Superior temporal gyrus (tissue), 1 donor: ENCODE measurements at regions not wholly inside any gene's neighbourhood (a gene's known extent, or its start where the extent isn't known, plus 50 kb on each side); places are given as distances from the start of the nearest gene placed in this dataset.
A peak's percentile ranks its signal among the peaks of the same experiment; 100 is the strongest.
"Not testable (repeated sequence)": the region's sequence is repeated elsewhere in the genome, so short reads cannot be mapped to it uniquely, and the experiment has no call there.

Source experiments
- DNase-seq: peaks from one replicate; pipeline ENCODE4 v3.0.0-alpha.2; 2016; ENCODE audit errors: extremely low spot score

DNA sequence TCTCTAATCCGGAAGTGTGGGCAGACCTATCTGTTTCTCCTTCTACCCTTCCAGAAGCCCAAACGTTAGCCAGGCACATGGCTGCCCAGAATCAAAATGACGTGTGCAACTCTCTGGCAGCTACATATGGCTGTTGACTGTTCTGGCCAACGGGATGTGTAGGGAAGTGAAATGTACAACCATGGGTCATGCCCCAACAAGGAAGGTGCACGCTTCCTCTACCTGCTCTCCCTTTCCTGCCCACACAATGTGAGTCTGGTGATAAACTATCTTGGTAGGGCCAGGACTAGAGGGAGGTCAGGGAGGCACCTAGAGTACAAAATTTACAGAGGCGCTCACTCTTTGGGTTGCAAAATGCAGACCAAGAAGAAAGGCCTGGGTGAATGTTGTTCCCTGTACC is 495.9 kb upstream of the PROK2 start:
- DNase-seq = no peak

DNA sequence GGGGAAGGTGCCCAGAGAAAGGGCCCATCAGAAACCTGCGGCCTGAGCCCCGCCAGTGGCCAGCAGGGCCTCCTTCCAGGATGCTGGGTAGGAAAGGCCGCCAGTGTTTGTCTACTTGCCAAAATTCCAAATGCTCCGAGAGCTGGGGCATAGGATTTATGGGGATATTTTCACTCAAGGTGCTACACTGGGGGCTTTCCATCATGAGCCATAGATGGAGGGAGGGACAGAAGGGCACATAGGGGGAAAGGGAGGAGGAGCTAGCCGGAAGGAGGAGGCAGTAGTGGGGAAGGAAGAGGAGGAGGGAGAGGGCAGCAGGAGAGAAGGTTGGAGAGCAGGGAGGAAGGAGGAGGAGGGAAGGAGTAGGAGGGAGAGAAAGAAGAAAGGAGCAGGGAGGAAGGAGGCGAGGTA is 494.7 kb upstream of the PROK2 start:
- no peak for DNase-seq

DNA sequence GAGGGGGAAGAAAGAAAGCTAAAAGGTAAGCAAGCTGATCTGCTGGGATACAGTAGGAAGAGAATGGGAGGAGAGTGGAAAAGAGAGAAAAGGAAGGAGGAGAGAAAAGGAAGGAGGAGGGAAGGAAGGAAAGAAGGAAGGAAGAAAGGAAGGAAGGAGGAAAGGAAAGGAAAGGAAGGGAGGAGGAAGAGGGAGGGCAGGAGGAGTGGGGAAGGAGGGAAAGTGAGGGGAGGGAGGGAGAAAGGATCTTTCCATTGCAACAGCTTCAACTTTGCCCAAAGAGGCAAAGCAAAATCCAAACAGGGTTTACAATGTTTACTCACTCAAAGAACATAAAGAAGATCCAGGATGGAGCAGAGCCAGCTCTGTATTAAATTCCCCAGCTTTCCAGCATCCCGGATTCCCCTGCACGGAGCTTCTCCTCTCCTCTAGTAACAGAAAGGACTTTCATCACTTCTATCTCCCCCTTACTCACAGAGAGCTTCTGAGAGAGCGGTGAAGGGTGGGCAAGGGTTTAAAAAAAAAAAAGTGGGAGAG is 494.2 kb upstream of the PROK2 start:
- DNase-seq = peak; percentile 15

DNA sequence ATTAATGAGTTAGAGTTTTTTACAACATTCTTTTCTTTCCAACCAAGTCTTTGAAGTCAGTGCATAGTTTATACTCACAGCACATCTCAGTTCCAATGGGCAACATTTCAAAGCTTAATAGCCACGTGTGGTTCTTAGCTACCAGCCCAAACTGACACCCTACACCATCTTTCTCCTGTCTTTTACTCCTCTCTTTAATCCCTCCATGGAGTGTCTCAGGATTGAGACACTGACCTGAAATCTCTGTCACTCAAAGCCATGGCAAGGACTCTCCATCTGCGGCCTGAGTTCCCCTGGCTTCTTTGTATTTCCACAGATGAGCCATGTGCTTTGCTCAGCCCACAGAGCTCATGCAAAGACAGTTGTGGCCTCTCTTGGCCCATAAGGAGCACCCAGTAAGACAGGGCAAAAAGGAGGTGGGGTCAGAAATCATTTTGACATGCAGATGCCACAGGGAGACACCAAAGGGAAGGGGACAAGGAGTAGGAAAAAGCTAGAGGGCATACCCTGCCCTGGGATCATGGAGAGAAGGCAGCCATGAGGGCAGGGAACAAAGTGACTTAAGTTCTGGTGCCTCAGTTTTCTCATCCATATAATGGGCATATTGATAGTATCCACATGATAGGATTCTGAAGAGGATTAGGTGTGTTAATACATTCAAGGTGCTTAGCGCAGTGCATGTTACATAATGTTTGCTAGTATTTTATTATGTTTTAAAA is 493.6 kb upstream of the PROK2 start:
- DNase-seq = no peak

DNA sequence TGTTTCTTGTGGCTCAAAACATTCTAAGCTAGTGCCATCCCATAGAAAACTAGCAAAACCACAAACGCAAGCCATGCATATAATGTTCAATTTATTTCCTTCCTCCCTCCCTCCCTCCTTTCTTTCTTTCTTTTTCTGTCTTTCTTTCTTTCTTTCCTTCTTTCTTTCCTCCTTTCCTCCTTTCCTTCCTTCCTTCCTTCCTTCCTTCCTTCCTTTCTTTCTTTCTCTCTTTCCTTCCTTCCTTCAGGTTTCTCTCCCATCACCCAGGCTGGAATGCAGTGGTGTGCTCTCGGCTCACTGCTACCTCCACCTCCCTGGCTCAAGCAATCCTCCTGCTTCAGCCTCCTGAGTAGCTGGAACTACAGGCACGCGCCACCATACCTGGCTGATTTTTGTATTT is 492.8 kb upstream of the PROK2 start:
- DNase-seq = no peak

DNA sequence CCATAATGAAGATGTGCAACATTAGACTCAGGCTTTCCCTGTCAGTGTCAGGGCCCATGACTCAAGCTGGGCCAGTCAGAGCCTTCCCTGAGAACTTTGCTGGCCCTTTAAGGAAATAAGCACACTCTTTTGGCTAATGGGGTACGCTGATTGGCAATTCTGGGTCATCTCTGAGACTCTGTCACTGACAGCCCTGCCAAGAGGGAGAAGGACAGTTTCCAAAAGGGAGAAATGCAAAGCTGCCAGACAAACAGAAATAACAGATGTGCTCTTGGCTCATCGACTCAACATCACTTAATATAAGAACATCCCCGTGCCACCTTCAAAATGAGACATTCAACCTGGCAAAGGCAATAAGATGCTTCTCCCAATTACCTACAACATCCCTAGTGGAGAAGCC is 491.9 kb upstream of the PROK2 start:
- DNase-seq = no peak

DNA sequence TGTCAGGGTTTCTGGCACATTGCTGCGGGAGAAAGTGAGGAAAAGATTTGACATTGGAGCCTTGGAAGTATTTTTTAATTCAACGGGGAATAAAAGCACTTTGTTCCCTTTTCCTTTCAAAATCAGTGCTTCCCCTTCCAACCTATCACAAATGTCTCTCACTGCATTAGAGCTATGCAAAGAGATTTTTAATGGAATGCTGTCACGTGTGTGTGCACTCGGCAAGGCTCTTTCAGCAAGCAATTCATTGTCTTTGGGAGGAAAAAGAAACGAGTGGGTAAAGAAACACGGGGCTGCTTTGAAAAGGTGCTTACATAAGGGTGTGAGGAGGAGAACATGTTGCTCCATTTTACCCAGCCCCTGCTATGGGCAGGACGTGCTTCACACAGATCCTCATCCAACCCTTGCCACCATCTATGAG is 490.4 kb upstream of the PROK2 start:
- peak; percentile 89 for DNase-seq

DNA sequence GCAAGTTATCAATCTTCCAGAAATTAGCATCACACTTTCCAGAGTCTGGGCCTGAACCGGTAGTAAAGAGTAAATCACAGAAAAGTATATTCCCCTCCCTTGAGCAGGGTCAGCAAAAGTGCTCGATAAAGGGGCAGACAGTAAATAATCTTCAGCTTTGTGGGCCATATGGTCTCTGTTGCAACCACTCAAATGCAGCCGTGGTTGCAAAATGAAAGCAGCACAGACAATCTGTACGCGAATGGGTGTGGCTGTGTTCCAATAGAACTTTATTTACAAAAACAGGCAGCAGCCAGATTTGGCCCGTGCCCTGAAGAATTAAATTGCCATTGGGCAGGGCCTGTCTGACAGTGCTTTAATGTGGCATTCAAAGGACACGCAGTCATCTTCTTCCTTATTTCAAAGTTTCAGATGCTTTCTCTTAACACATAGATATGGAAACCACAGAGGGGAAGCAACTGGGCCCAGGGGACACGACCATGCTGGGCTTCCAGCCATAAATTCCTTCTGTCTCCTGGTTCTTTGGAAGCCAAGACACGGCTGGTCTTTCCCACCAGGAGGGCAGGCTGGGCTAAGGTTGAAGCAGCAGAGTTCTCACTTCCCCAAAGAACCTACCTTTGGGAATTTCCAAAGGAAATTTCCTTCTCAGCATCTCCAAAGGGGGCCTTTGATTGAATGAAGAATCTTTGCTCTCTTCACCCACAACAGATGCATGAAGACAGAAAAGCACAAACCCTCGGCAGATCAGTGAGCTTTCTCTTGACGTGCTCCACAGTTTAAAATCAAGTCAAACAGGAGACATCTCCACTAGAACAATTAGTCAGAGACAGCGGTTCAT is 489.8 kb upstream of the PROK2 start:
- DNase-seq = peak; percentile 76

DNA sequence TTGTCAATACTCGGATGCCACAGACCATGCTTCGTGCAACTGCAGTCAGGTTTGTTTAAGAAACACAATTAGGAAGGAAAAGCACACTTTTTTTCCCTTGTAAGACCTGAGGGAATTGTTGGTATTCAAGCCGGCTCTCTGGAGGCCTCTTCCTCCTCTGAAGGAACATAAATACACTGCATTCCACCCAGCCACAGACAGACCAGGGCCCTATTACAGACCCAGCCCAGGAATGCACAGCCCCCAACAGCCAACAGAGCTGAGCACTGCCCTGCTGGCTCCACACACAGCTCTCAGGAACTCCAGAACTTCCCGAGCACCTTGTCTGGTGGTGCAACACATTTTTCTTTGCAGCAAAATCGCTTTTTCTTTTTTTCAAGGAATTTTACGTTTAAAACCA is 488.7 kb upstream of the PROK2 start:
- DNase-seq = no peak

DNA sequence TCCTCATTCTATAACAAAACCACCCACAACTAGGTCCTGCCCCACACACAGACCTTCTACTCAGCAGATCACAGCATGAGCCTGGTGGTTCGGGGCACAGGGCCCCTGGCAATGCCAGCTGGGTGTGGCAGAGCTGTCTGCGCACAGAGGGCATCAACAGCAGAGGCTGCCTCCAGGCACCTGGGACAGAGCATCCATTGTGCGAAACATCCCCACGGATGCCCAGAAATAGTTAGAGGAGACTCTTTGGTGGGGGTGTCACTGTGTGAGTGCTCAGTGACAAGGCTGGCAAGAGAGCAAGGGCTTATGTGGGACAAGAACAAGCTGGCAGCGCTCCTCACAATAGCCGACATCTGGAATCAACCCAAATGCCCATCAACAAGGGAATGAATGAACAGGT is 487.4 kb upstream of the PROK2 start:
- DNase-seq = peak; percentile 82

DNA sequence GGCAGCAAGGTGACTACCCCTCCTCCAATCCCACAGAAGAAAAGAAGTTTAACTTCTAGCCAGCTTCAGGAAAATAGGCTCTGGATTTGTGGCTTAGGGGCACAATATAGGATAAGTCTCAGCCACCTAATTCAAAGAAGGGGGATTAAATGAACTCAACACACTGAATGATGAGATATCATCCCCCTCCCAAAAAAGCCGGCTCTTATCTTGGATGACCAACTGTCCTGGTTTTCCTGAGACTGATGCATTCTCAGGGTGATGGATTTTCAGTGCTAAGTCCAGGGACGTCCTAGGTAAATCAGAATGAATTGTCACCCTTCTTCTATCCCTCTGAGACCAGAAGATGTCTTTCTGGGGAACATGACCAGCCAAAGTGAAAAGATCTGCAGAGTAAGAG is 487.0 kb upstream of the PROK2 start:
- DNase-seq = no peak

DNA sequence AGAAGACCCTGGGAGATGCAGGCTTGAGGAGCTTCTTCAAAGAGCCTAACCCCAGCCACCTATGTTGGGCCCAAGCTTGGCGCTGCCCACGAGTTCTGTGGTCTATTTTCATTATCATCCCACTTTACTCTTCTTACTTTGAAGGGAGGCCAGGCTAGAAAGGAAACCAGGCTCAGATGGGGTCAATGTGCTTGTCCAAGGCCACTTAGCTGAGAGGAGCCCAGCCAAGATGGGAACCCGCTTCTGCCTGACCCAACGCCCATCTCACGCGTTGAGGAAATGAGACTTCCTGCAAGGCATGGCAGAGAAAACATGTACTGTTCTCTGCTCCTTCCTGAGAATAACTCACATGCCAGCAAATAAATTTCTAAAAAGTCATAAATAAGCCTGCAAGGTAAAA is 486.3 kb upstream of the PROK2 start:
- DNase-seq = no peak

DNA sequence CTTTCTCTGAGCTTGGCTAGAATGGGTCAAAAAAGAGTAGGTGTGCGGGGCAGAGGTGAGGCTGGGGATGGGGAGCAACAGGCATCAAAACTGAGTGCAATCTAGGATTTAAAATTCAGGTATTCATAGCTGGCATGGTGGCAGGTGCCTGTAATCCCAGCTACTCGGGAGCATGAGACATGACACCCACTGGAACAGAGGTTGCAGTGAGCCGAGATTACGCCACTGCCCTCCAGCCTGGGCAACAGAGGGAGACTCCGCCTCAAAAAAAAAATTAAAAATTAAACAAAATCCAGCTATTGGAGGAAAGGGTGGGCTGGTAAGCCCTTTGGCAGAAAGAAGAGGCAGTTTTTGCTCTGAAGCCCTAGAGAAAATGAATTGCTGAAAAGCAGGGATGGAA is 485.8 kb upstream of the PROK2 start:
- DNase-seq = no peak

DNA sequence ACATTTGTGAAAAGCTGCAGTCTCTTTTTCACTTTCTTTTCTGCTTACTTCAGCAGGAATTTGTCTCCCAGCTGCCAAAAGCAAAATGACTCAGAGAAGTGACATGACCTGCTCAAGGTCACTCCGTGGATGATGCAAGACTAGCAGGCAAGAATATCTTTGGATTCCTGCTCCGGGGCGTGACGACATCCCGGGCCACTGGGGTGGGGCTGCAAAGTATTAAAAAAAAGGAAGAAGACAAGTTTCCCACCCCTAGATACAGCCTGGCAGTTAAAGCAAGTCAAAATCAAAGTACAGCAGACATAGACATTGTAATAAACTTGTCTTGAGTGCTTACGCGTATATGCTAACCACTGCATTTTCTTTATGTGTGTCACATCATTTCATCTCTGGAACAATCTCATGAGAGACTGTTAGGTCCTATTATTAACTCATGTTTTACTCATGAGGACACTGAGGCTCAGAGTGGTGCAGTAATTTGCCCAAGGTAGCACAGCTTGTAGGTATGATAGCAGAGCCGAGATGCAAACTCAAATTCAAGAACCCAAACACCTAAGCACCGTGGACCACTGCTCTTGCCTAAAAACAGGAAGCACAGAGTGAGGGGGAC is 485.2 kb upstream of the PROK2 start:
- no peak for DNase-seq

DNA sequence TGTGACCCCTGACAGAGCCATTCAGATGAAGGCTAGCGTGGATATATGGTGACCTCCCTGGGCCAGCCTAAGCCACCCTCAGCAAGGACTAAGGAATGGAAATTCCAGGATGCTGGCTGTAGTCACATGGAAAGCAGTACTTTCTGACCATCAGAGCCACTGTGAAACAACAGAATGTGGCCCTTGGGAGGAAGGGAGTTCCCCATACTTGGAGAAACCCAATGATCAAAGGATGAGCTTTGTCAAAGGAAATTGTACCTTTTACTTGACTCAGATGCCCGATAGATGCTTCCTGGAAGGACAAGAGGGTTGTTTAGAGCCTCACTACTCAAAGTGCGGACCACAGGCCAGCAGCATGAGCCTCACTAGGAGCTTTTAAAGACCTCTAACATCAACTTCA is 484.5 kb upstream of the PROK2 start:
- peak; percentile 20 for DNase-seq

DNA sequence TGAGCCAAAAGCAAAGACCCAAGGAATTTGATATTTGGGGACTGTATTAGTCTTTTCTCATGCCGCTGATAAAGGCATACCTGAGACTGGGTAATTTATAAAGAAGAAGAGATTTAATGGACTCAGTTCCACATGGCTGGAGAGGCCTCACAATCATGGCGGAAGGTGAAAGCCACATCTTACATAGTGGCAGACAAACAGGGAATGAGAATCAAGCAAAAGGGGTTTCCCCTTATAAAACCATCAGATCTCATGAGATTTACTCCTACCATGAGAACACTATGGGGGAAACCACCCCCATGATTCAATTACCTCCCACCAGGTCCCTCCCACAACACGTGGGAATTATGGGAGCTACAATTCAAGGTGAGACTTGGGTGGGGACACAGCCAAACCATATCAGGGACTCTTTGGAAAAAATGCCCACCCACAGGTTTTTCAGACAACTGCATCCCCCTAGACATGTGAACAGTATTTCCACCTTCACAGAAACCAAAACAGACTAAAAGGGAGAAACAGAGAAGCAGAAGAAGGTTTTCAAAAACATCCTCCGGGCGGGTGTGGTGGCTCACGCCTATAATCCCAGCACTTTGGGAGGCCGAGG is 482.1 kb upstream of the PROK2 start:
- not testable (repeated sequence) for DNase-seq

DNA sequence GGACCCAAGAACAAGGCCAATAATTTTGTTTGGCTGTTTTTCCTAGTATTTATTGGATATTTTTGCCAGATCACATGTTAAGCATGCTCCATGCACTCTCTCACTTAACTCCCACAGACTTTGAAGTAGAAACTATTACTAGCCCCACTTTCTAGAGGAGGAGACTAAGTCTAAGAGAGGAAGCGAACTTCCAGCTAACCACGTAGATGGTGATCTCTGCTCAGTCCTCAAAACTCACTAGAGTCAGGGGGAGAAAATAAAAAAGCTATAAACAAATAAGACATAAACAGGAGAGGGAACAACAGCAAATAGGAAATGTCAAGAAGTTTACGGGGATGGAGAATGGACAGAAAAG is 481.0 kb upstream of the PROK2 start:
- no peak for DNase-seq

DNA sequence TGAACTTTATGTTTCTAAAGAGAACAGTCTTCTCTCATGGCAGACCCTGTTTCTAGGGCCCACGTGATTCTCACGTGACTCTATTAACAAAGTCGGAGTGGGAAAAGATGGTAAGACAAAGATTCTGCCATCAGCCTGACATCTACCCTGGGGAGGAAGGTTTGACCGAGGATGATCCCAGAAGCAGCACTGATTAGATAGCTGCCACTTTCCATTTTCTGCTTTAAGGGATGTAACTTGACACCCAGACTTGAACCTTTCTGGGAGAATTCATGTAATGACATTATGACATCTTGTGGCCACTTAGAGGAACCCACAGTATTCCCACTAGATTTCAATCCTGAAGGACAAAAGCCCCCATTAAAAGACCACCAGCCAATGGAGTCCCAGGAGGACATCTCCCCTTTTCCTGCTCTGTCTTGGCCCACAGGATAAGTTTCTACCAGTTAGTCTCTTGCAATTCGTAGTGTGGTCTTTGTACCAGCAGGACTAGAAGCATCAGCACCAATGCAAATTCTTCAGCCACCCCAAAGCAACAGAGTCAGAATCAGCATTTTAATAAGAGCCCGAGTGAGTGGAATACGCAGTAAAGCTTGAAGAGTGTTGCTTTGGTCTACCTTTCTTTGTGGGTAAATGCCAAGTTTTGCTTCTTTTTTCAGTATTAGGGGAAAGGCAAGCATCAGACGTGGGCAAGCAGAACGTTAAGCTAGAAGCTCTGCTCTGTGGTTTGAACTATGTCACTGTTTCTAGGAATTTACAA is 480.5 kb upstream of the PROK2 start:
- peak; percentile 53 for DNase-seq

DNA sequence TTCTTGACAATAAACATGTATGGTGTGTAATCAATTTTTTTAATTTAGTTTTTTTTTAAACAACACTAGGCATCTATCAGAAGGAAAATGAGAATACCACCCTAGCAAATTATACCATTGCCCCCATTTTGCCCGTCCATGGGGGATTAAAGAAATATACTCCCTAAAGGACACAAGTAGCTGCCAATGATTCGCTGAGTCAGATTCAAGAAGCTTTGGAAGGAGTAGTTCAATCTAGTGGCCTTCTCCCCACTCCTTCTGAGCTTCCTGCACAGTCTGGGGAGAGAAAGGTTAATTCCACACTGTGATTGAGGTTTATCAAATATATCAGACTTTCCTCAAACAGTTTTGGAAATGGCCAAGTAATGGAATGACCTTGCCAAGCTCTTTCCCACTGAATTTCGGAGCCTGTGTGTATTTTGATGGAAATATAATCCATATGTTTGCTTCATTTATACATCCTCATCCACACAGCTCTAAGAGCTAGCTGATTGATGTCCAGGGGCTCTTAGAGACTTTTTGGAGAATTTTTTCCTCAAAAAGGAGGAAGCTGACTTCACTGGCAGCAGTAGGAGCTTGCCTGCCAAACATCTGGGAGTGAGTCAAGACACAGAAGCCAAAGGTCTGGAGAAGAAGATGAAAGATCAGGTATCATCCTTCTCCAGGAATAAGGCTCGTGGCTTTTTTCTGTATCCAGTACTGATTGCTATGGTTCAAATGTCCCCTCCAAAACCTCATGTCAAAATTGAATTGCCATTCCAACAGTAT is 478.5 kb upstream of the PROK2 start:
- DNase-seq = no peak

DNA sequence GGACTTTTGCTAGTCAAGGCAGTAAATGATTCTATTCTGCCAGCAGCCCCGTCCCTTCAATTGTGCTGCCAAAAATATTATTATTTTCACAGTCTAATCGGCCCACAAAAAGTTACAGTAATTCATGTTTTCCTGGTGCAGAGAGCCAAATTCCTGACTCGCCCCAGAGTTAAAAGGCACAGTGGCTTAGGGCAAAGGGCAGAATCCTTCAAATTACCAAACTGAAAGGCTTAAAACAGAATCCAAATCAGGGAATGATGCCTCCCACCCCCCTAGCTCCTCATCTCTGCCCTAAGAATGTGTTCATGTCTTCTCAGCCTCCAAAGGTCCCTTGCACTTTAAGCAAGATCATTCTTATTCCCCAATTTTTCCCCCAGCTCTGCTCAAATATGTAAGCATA is 477.8 kb upstream of the PROK2 start:
- DNase-seq = no peak
